Caco-2 (cell line): ENCODE measurements at regions not wholly inside any gene's neighbourhood (a gene's known extent, or its start where the extent isn't known, plus 50 kb on each side); places are given as distances from the start of the nearest gene placed in this dataset.

ENCODE experiments used
- BruUV-seq: library from RNA; stranded (reverse); fragments of 400-500 nt; replicated peaks from 2 replicates; lab custom pipeline; 2021; lab: Mats Ljungman, UMichigan
- CTCF ChIA-PET: fragments of 300-600 bp; sonication (Branson Sonifier 250); formaldehyde crosslinking; loops from one replicate; lab custom pipeline; 2022; ENCODE audit warnings: antibody characterized with exemption; lab: Charles Lee
- POLR2A ChIA-PET: fragments of 300-600 bp; sonication (Branson Sonifier 250); formaldehyde crosslinking; loops from one replicate; lab custom pipeline; 2022; ENCODE audit warnings: antibody characterized with exemption; lab: Charles Lee
- DNase-seq, 2 experiments: peaks; one replicate each; pipeline versions ENCODE4 v3.0.0 to v3.0.0-alpha.2; 2020 to 2022
- H3K27me3 ChIP-seq: replicated peaks from 2 replicates; pipeline ENCODE4 v1.6.0; 2011; ENCODE audit warnings: low read length; ENCODE audit not compliant: control insufficient read depth, insufficient read depth
- H3K36me3 ChIP-seq: 2 replicates; pipeline ENCODE4 v1.5.1; 2011; ENCODE audit warnings: low read length; ENCODE audit not compliant: control insufficient read depth, insufficient read depth
- H3K4me1 ChIP-seq: fragments of 250-450 bp; sonication (Bioruptor Pico); 2 replicates; pipeline ENCODE4 v1.5.1; 2020; ENCODE audit warnings: mild to moderate bottlenecking
- H3K4me3 ChIP-seq: 2 replicates; pipeline ENCODE4 v1.5.1; 2011; ENCODE audit warnings: low read depth, mild to moderate bottlenecking, control low read depth, low read length
- H3K9me3 ChIP-seq: fragments of 250-450 bp; sonication (Bioruptor Pico); 2 replicates; pipeline ENCODE4 v1.5.1; 2020; ENCODE audit warnings: mild to moderate bottlenecking, moderate library complexity
- H3K27ac Mint-ChIP-seq: one replicate; pipeline ENCODE4 v1.8.0; 2022; ENCODE audit warnings: mixed read lengths; ENCODE audit not compliant: unreplicated experiment
- H3K27me3 Mint-ChIP-seq: one replicate; pipeline ENCODE4 v1.8.0; 2022; ENCODE audit warnings: mixed read lengths; ENCODE audit not compliant: insufficient read depth, unreplicated experiment
- H3K36me3 Mint-ChIP-seq: one replicate; pipeline ENCODE4 v1.8.0; 2022; ENCODE audit warnings: mild to moderate bottlenecking, mixed read lengths; ENCODE audit not compliant: insufficient read depth, unreplicated experiment
- H3K4me1 Mint-ChIP-seq: one replicate; pipeline ENCODE4 v1.8.0; 2022; ENCODE audit warnings: low read depth, mixed read lengths; ENCODE audit not compliant: unreplicated experiment
- H3K4me3 Mint-ChIP-seq: one replicate; pipeline ENCODE4 v1.8.0; 2022; ENCODE audit warnings: mild to moderate bottlenecking, moderate library complexity, mixed read lengths; ENCODE audit not compliant: unreplicated experiment
- H3K9me3 Mint-ChIP-seq: one replicate; pipeline ENCODE4 v1.8.0; 2022; ENCODE audit warnings: mixed read lengths; ENCODE audit not compliant: unreplicated experiment
- CTCF ChIP-seq, 2 experiments: fragments of 200-600 bp in 1 of 2; IDR thresholded peaks; 1 replicate in 1 of 2; 2 replicates in 1 of 2; pipeline versions ENCODE4 v1.5.1 to v1.8.0; 2011 to 2022; ENCODE audit warnings: antibody characterized with exemption in 1 of 2, control low read depth in 1 of 2, inconsistent platforms in 1 of 2, low read depth in 1 of 2, low read length in 1 of 2, mild to moderate bottlenecking in 1 of 2, moderate library complexity in 1 of 2; ENCODE audit not compliant: insufficient read depth in 1 of 2, severe bottlenecking in 1 of 2, unreplicated experiment in 1 of 2
- intact Hi-C: fragments of 100-400 bp; cut with micrococcal nuclease; formaldehyde crosslinking; loops from one replicate; pipeline ENCODE4 v1.10.0; 2022; ENCODE audit not compliant: unreplicated experiment

GRCh38 chr2:64721320-64721623 lies 67.6 kb upstream of the SERTAD2 start:
- H3K9me3 ChIP-seq: no peaks in the 10 kb centered on the region
- Mint-ChIP-seq H3K4me1 (no peaks in the 10 kb centered on the region), H3K27me3 (no peaks in the 10 kb centered on the region), H3K9me3 (no peaks in the 10 kb centered on the region), H3K27ac (no peak overlapping the region), H3K36me3 (no peaks in the 10 kb centered on the region), H3K4me3 (no peak overlapping the region)
- H3K36me3 ChIP-seq: no peaks in the 10 kb centered on the region
- no peaks in the 10 kb centered on the region for H3K27me3 ChIP-seq
- ChIA-PET CTCF (interaction anchor here (0.9 kb wide), 1 partner anchor 75 kb away, joined by 3 read pairs; no protein-coding TSS in a partner anchor), POLR2A (interaction anchor here (0.7 kb wide), 1 partner anchor 37 kb away, joined by 4 read pairs; no protein-coding TSS in a partner anchor)
- no peak for DNase-seq
- no TSS peak for BruUV-seq
- no peak for TF ChIP-seq CTCF (IDR thresholded peaks at IDR 0.05; ENCODE audit: insufficient read depth in 1 of 2, low read depth in 1 of 2, low read length in 1 of 2, severe bottlenecking in 1 of 2, unreplicated experiment in 1 of 2)
- H3K4me3 ChIP-seq: no peak overlapping the region
- intact Hi-C loops: no loop called here
- peaks cover 14% of the 10 kb centered on the region for H3K4me1 ChIP-seq

GRCh38 chr2:64722291-64723044 lies 68.8 kb upstream of the SERTAD2 start:
- DNase-seq: no peak
- intact Hi-C loops: loop anchor here (2.0 kb wide), 1 partner anchor 68 kb away; no protein-coding TSS in a partner anchor
- no peaks in the 10 kb centered on the region for H3K9me3 ChIP-seq
- ChIA-PET CTCF (no interaction called here), POLR2A (interaction anchor here (0.6 kb wide), 1 partner anchor 24 kb away, joined by 13 read pairs; no protein-coding TSS in a partner anchor)
- Mint-ChIP-seq H3K27me3 (no peaks in the 10 kb centered on the region), H3K27ac (no peak overlapping the region), H3K9me3 (no peaks in the 10 kb centered on the region), H3K36me3 (no peaks in the 10 kb centered on the region), H3K4me1 (no peaks in the 10 kb centered on the region), H3K4me3 (no peak overlapping the region)
- H3K27me3 ChIP-seq: no peaks in the 10 kb centered on the region
- no peak overlapping the region for H3K4me3 ChIP-seq
- peaks cover 21% of the 10 kb centered on the region for H3K4me1 ChIP-seq
- no peak for TF ChIP-seq CTCF (IDR thresholded peaks at IDR 0.05; ENCODE audit: insufficient read depth in 1 of 2, low read depth in 1 of 2, low read length in 1 of 2, severe bottlenecking in 1 of 2, unreplicated experiment in 1 of 2)
- BruUV-seq: no TSS peak
- H3K36me3 ChIP-seq: no peaks in the 10 kb centered on the region

- H3K4me3 Mint-ChIP-seq: no peak overlapping the region
- intact Hi-C loops: no loop called here
- H3K27me3 Mint-ChIP-seq: no peaks in the 10 kb centered on the region
- H3K9me3 Mint-ChIP-seq: no peaks in the 10 kb centered on the region
- Histone ChIP-seq H3K4me1 (peaks cover 43% of the 10 kb centered on the region), H3K36me3 (no peaks in the 10 kb centered on the region), H3K9me3 (no peaks in the 10 kb centered on the region), H3K4me3 (no peak overlapping the region), H3K27me3 (no peaks in the 10 kb centered on the region)
- no TSS peak for BruUV-seq
- no peak for DNase-seq
- CTCF ChIA-PET: interaction anchor here (0.6 kb wide), 1 partner anchor 870 kb away, joined by 4 read pairs; no protein-coding TSS in a partner anchor
- H3K27ac Mint-ChIP-seq: no peak overlapping the region
- POLR2A ChIA-PET: no interaction called here
- peaks cover 19% of the 10 kb centered on the region for H3K4me1 Mint-ChIP-seq
- no peaks in the 10 kb centered on the region for H3K36me3 Mint-ChIP-seq
- no peak for TF ChIP-seq CTCF (IDR thresholded peaks at IDR 0.05; ENCODE audit: insufficient read depth in 1 of 2, low read depth in 1 of 2, low read length in 1 of 2, severe bottlenecking in 1 of 2, unreplicated experiment in 1 of 2)
Observed at GRCh38 chr2:64727013-64727767, 73.5 kb upstream of the SERTAD2 start.
